ENCODE measurements at regions not wholly inside any gene's neighbourhood (a gene's known extent, or its start where the extent isn't known, plus 50 kb on each side); places are given as distances from the start of the nearest gene placed in this dataset.
"Not testable (repeated sequence)": the region's sequence is repeated elsewhere in the genome, so short reads cannot be mapped to it uniquely, and the experiment has no call there.

DNA sequence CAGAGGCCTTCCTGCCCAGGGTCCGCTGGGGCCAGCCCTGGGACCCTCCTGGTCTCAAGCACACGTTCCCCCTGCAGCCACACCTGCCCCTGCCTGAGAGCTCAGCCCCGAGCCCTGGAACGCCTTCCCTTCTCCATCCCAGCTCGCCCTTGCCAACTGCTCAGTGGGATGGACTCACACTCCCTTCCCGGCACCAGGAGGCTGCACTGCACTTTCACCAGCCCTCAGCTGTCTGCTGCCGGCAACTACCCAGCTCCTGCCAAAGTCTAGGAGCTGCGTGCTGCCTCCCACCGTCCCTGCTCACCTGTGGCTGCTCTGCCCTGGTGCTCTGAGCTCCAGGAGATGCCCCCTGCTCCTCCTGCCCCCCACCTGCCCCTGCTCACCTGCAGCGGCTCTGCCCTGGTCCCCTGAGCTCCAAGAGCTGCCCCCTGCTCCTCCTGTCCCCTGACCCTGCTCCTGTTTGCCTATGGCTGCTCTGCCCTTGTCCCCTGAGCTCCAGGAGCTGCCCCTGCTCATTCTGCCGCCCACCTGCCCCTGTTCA, 246.4 kb downstream of the TMEM121 start:
- not testable (repeated sequence) for H3K4me3 ChIP-seq (ENCODE audit: low read depth, low read length)

DNA sequence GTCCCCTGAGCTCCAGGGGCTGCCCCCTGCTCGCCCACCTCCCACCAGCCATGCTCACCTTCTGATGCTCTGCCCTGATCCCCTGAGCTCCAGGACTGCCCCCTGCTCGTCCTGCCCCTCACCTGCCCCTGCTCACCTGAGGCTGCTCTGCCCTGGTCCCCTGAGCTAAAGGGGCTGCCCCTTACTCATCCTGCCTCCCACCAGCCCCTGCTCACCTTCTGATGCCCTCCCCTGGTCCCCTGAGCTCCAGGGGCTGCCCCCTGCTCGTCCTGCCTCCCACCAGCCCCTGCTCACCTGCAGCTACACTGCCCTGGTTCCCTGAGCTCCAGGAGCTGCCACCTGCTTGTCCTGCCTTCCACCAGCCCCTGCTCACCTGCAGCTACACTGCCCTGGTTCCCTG, 247.2 kb downstream of the TMEM121 start:
- H3K4me3 ChIP-seq (ENCODE audit: low read depth, low read length) = no peak overlapping the region
- TF ChIP-seq, protein P1, sequence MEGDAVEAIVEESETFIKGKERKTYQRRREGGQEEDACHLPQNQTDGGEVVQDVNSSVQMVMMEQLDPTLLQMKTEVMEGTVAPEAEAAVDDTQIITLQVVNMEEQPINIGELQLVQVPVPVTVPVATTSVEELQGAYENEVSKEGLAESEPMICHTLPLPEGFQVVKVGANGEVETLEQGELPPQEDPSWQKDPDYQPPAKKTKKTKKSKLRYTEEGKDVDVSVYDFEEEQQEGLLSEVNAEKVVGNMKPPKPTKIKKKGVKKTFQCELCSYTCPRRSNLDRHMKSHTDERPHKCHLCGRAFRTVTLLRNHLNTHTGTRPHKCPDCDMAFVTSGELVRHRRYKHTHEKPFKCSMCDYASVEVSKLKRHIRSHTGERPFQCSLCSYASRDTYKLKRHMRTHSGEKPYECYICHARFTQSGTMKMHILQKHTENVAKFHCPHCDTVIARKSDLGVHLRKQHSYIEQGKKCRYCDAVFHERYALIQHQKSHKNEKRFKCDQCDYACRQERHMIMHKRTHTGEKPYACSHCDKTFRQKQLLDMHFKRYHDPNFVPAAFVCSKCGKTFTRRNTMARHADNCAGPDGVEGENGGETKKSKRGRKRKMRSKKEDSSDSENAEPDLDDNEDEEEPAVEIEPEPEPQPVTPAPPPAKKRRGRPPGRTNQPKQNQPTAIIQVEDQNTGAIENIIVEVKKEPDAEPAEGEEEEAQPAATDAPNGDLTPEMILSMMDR (IDR thresholded peaks at IDR 0.05; ENCODE audit: low read depth, low read length) = no peak

DNA sequence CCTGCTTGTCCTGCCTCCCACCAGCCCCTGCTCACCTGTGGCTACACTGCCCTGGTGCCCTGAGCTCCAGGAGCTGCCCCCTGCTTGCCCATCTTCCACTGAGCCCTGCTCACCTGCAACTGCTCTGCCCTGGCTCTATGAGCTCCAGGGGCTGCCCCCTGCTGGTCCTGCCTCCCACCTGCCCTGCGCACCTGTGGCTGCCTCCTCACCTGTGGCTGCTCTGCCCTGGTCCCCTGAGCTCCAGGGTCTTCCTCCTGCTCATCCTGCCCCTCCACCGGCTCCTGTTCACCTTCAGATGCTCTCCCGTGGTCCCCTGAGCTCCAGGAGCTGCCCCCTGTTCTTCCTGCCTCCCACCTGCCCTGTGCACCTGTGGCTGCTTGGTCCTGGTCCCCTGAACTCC, 247.6 kb downstream of the TMEM121 start:
- TF ChIP-seq, protein P1 (IDR thresholded peaks at IDR 0.05; ENCODE audit: low read depth, low read length) = no peak
- no peak overlapping the region for H3K4me3 ChIP-seq (ENCODE audit: low read depth, low read length)

DNA sequence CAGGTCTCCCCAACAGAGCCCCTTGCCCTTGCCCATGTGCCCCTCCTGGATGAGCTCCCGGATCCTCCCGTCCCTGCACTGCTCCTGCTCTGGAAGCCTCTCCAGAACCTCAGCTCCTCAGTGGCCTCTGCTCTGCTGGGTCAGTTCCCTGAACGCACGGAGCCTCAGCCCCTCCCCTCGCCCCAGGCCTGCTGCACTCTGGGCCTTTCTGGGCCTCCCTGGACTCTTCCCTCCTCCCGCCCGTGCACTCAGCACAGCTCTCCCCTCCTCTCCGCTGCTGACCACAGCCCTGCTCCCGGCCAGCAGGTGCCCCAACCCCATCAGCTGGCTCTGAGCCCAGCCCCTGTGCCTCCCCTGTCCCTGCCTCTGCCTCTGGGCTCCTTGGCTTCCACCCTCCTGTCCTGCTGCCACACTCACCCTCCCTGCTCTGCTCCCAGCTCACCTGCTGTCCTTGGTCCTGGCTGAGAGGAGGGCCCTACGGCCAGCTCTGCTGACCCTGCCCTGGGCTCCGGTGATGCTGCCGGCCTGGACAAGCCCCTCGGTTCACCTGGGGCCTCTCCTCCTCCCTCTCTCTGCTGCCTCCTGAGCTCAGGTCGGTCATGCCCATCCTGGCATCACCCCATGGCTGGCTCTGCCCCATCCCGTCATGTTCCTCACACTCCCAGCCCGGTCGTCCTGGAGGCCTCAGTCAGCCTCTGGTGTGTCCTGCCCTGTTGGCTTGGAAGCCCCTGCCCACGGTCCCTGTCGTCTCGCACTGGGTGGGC, 248.4 kb downstream of the TMEM121 start:
- not testable (repeated sequence) for H3K4me3 ChIP-seq (ENCODE audit: low read depth, low read length)

DNA sequence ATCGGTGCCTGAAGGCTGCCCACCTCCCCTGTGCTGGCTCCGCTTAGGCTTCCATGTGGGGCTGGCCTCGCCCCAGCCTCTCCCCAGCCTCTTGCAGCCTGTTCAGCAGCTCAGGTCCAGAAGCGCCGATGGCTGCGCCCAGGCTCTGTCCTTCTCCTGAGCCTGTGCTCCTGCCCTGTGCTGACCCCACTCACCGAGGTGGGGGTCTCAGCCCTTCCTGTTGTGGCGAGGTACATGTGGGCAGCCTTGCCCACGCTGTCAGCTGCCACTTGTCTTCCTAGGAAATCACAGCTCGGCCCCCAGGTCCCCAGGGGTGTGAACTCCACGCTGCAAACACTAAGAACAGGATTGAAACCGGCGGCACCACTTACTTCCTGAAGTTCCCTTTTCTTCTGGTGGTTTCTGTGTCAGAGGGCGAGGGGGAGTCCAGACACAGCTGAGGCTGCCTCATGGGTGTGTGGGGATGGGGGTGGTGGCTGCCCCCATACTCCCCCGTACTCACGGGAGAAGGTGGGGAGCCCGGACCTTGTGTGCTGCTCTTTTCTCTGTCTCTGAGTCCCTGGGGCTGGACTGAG, 249.1 kb downstream of the TMEM121 start:
- H3K4me3 ChIP-seq (ENCODE audit: low read depth, low read length) = not testable (repeated sequence)

DNA sequence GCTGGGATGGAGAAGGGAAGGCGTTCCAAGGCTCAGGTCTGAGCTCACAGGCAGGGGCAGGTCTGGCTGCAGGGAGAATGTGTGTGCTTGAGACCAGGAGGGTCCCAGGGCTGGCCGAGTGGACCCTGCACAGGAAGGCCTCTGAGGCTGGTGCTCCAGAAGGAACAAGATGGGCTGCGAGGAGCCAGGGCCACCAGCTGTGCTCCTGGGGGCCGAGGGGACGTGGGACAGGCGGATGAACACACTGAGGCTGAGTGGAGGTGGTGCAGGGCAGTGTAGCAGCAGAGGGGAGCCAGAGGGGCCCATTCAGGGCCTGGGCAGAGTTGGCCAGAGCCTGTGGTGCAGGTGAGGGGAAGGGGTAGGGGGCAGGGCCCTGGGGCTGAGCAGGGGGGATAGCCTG, 249.7 kb downstream of the TMEM121 start:
- H3K4me3 ChIP-seq (ENCODE audit: low read depth, low read length) = not testable (repeated sequence)

DNA sequence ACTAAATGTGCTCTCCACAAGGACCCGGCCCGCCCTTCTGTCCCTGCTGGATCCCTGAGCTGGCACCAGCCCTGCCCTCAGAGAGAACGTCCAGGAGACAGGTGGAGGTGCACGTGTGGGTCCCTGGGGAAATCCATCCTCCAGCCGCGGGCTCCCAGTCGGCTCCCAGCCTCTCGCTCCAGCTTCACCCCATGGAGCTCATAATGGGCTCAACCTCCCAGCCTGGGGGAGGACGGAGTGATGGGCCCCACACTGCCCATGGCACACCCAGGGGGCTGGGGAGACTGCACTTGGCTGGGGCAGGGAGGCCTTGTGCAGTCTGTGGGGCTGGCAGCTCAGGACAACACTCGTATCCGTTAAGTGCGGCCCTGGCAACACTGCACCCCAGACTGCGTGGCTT, 250.5 kb downstream of the TMEM121 start:
- TF ChIP-seq, protein P1 (IDR thresholded peaks at IDR 0.05; ENCODE audit: low read depth, low read length) = no peak
- H3K4me3 ChIP-seq (ENCODE audit: low read depth, low read length) = no peak overlapping the region

DNA sequence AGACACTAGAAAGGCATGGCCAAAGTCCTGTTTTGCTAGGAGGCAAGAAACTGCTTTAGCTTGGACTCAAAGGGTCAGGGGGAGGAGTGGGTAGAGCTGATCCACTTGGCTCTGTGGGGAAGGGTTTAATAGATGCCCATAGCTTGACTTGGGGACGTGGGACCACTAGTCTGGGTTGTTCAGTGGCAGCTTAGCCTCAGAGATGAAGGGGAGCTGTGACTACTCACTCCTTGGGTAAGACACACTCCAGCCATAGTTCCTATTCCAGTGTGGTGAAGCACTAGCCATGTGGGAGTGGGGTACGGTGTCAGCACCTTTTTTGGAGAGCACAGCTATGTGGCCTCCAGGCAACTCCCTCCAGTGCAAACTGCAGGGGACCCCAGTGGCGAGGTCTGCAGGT, 257.3 kb downstream of the TMEM121 start:
- TF ChIP-seq, protein P1 (IDR thresholded peaks at IDR 0.05; ENCODE audit: low read depth, low read length) = no peak

DNA sequence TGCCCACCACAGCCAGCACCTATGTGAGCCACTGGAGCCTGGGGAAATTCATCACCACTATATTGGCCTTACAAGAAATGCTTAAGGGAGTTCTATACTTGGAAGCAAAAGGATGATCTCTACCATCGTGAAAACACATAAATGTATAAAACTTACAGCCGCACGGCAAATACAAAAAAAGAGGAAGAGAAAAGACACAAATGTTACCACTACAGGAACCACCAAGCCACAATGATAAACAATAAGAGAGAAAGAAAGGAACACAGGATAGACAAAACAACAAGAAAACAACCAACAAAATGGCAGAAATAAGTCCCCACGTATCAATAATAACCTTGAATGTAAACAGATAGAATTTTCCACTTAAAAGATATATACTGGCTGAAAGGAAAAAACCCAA, 267.5 kb downstream of the TMEM121 start:
- TF ChIP-seq, protein P1 (IDR thresholded peaks at IDR 0.05; ENCODE audit: low read depth, low read length) = no peak
- H3K4me3 ChIP-seq (ENCODE audit: low read depth, low read length) = no peak overlapping the region

More for the DNA sequence above, 257.3 kb downstream of the TMEM121 start:
- no peak overlapping the region for H3K4me3 ChIP-seq (ENCODE audit: low read depth, low read length)
